SU-DHL-6 (cell line): ENCODE measurements at regions not wholly inside any gene's neighbourhood (a gene's known extent, or its start where the extent isn't known, plus 50 kb on each side); places are given as distances from the start of the nearest gene placed in this dataset.

ENCODE experiments used
- H2AFZ ChIP-seq: fragments of 200-600 bp; sonication (generic); 2 replicates; pipeline ENCODE4 v1.6.1; 2014; ENCODE audit warnings: low read depth, mild to moderate bottlenecking, moderate library complexity, mixed read lengths, antibody characterized with exemption, low read length; ENCODE audit not compliant: severe bottlenecking
- H3F3A ChIP-seq: fragments of 200-600 bp; shearing (Covaris generic); 2 replicates; pipeline ENCODE4 v1.6.0; 2016; ENCODE audit warnings: antibody characterized with exemption, mild to moderate bottlenecking; ENCODE audit not compliant: insufficient read depth
- H3K27ac ChIP-seq: fragments of 200-600 bp; sonication (generic); 2 replicates; pipeline ENCODE4 v1.5.1; 2016; ENCODE audit warnings: low read depth, mild to moderate bottlenecking, low read length, moderate library complexity, mixed read lengths
- H3K27me3 ChIP-seq: fragments of 200-600 bp; sonication (generic), shearing (Covaris generic); 2 replicates; pipeline ENCODE4 v1.6.0; 2014; ENCODE audit warnings: mild to moderate bottlenecking, low read length
- H3K36me3 ChIP-seq: fragments of 200-600 bp; sonication (generic); 2 replicates; pipeline ENCODE4 v1.6.1; 2014; ENCODE audit warnings: mild to moderate bottlenecking, low read length, mixed read lengths
- H3K4me2 ChIP-seq: fragments of 300-600, 200-600 bp; shearing (Covaris generic), sonication (generic); 2 replicates; pipeline ENCODE4 v1.6.0; 2014; ENCODE audit warnings: low read length, low read depth, mild to moderate bottlenecking; ENCODE audit not compliant: poor library complexity, severe bottlenecking
- H3K4me3 ChIP-seq: fragments of 200-600 bp; sonication (generic); 2 replicates; pipeline ENCODE4 v1.5.1; 2014; ENCODE audit warnings: antibody characterized with exemption, low read length, mild to moderate bottlenecking, mixed read lengths; ENCODE audit not compliant: insufficient read depth, poor library complexity, severe bottlenecking
- H3K79me2 ChIP-seq: fragments of 200-600 bp; sonication (generic); 2 replicates; pipeline ENCODE4 v1.6.1; 2014; ENCODE audit warnings: mild to moderate bottlenecking, low read length, moderate library complexity; ENCODE audit not compliant: insufficient read depth
- H3K9ac ChIP-seq: fragments of 200-600 bp; sonication (generic); 2 replicates; pipeline ENCODE4 v1.7.0; 2014; ENCODE audit warnings: mild to moderate bottlenecking, low read length
- H3K9me2 ChIP-seq: fragments of 200-600 bp; sonication (generic); replicated peaks from 2 replicates; pipeline ENCODE4 v1.6.1; 2014; ENCODE audit warnings: low read length; ENCODE audit not compliant: insufficient read depth
- H3K9me3 ChIP-seq: fragments of 200-600 bp; sonication (generic); 2 replicates; pipeline ENCODE4 v1.6.1; 2014; ENCODE audit warnings: low read length, mixed read lengths; ENCODE audit not compliant: insufficient read depth
- H4K20me1 ChIP-seq: fragments of 200-600 bp; sonication (generic); 2 replicates; pipeline ENCODE4 v1.6.1; 2014; ENCODE audit warnings: low read depth, mild to moderate bottlenecking, antibody characterized with exemption, low read length, moderate library complexity, mixed read lengths
- CTCF ChIP-seq: fragments of 200-600 bp; sonication (generic); IDR thresholded peaks from one replicate; pipeline ENCODE4 v1.5.1; 2017; ENCODE audit warnings: antibody characterized with exemption, mild to moderate bottlenecking, low read length, moderate library complexity; ENCODE audit not compliant: insufficient read depth, poor library complexity, severe bottlenecking
- EZH2phosphoT487 ChIP-seq: fragments of 200-600 bp; sonication (generic), shearing (Covaris generic); conservative IDR thresholded peaks from 2 replicates; pipeline ENCODE4 v1.6.1; 2018; ENCODE audit warnings: mild to moderate bottlenecking, antibody characterized with exemption, low read length, moderate library complexity, mixed read lengths

- Histone ChIP-seq H3F3A (no peaks in the 10 kb centered on the region), H3K79me2 (no peaks in the 10 kb centered on the region), H3K9me3 (no peaks in the 10 kb centered on the region), H3K36me3 (no peaks in the 10 kb centered on the region), H3K4me3 (no peak overlapping the region), H3K27me3 (no peaks in the 10 kb centered on the region), H4K20me1 (no peaks in the 10 kb centered on the region), H3K27ac (no peak overlapping the region), H3K9me2 (no peaks in the 10 kb centered on the region), H3K9ac (no peak overlapping the region), H2AFZ (no peak overlapping the region), H3K4me2 (no peak overlapping the region)
- TF ChIP-seq CTCF (no peak), EZH2phosphoT487 (no peak)
Observed at GRCh38 chr15:95590533-95591044, 739.9 kb upstream of the NR2F2 start.

- H3K27ac ChIP-seq = no peak overlapping the region
- TF ChIP-seq CTCF = no peak
- no peaks in the 10 kb centered on the region for H3K9me3 ChIP-seq
- no peak overlapping the region for H3K9ac ChIP-seq
- H3K79me2 ChIP-seq = no peaks in the 10 kb centered on the region
- H3K4me3 ChIP-seq = no peak overlapping the region
- H3F3A ChIP-seq = no peaks in the 10 kb centered on the region
- H3K9me2 ChIP-seq = no peaks in the 10 kb centered on the region
- no peak overlapping the region for H2AFZ ChIP-seq
- no peaks in the 10 kb centered on the region for H4K20me1 ChIP-seq
- H3K27me3 ChIP-seq = no peaks in the 10 kb centered on the region
- H3K36me3 ChIP-seq = no peaks in the 10 kb centered on the region
- no peak overlapping the region for H3K4me2 ChIP-seq
Observed at GRCh38 chr15:95591270-95591669, 739.2 kb upstream of the NR2F2 start.

- no peaks in the 10 kb centered on the region for H3K9me2 ChIP-seq
- H3F3A ChIP-seq = no peaks in the 10 kb centered on the region
- no peaks in the 10 kb centered on the region for H4K20me1 ChIP-seq
- H3K9me3 ChIP-seq = no peaks in the 10 kb centered on the region
- no peak overlapping the region for H3K9ac ChIP-seq
- TF ChIP-seq CTCF = no peak
- TF ChIP-seq EZH2phosphoT487 = no peak
- H3K4me2 ChIP-seq = no peak overlapping the region
- H3K27ac ChIP-seq = no peak overlapping the region
- no peaks in the 10 kb centered on the region for H3K79me2 ChIP-seq
- no peak overlapping the region for H3K4me3 ChIP-seq
- no peaks in the 10 kb centered on the region for H3K27me3 ChIP-seq
- H2AFZ ChIP-seq = no peak overlapping the region
- no peaks in the 10 kb centered on the region for H3K36me3 ChIP-seq
Observed at GRCh38 chr15:95591886-95592285, 738.6 kb upstream of the NR2F2 start.

GRCh38 chr15:95594496-95594895, 736.0 kb upstream of the NR2F2 start:
- no peaks in the 10 kb centered on the region for H3K9me2 ChIP-seq

More at GRCh38 chr15:95594496-95594895, 736.0 kb upstream of the NR2F2 start:
- Histone ChIP-seq H4K20me1 (no peaks in the 10 kb centered on the region), H3K9me3 (no peaks in the 10 kb centered on the region), H3K27me3 (no peaks in the 10 kb centered on the region), H3K79me2 (no peaks in the 10 kb centered on the region), H2AFZ (no peak overlapping the region), H3K27ac (no peak overlapping the region), H3F3A (no peaks in the 10 kb centered on the region), H3K4me2 (no peak overlapping the region), H3K9ac (no peak overlapping the region), H3K4me3 (no peak overlapping the region), H3K36me3 (no peaks in the 10 kb centered on the region)
- TF ChIP-seq CTCF = no peak
- no peak for TF ChIP-seq EZH2phosphoT487
